Uterus (tissue), 2 donors: ENCODE measurements at regions not wholly inside any gene's neighbourhood (a gene's known extent, or its start where the extent isn't known, plus 50 kb on each side); places are given as distances from the start of the nearest gene placed in this dataset.

Experiments
- POLR2A ChIP-seq, 2 donors: fragments of 450-650 bp; IDR thresholded peaks; one replicate each; pipeline ENCODE4 v1.6.1; 2016; ENCODE audit warnings: antibody characterized with exemption in 2 of 2, mild to moderate bottlenecking in 1 of 2, moderate library complexity in 1 of 2
- TF ChIP-seq, protein P1 (sequence below), 4 experiments: fragments of 200-600 bp in 2 of 4; fragments of 450-650 bp in 2 of 4; sonication (generic) in 2 of 4; IDR thresholded peaks; one replicate each; pipeline ENCODE4 v1.5.1; 2016 to 2019; ENCODE audit warnings: antibody characterized with exemption in 4 of 4, mild to moderate bottlenecking in 2 of 4, moderate library complexity in 1 of 4

DNA sequence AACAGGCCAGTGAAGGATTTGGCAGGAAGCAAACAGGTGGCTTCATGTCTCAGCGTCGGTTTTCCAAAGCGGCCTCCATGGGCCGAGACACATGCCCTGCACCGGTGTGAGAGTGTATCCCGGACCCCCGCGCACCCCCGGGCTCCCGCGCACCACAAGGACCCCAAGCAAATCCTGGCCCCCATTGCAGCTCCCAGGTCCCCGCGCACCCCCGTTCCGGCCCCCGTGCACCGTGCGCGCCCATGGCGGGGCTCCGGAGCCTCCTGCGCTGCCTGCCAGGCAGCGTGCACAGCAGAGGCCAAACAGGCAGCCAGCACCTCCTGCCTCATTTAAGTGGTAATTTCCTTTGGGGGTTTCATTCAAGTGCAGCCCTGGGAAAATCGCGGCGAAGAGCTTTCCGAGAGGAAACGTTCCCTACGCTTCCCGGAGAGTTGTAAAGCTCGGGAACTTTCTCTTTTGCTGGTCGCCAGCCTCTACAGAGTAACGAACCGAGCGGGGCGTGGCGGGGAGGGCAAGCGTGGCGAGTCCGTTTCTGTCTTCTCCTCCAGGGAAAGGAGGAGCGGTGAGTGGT is 145.5 kb upstream of the SLC24A2 start:
- TF ChIP-seq POLR2A (IDR thresholded peaks at IDR 0.05) = no peak
- TF ChIP-seq, protein P1, sequence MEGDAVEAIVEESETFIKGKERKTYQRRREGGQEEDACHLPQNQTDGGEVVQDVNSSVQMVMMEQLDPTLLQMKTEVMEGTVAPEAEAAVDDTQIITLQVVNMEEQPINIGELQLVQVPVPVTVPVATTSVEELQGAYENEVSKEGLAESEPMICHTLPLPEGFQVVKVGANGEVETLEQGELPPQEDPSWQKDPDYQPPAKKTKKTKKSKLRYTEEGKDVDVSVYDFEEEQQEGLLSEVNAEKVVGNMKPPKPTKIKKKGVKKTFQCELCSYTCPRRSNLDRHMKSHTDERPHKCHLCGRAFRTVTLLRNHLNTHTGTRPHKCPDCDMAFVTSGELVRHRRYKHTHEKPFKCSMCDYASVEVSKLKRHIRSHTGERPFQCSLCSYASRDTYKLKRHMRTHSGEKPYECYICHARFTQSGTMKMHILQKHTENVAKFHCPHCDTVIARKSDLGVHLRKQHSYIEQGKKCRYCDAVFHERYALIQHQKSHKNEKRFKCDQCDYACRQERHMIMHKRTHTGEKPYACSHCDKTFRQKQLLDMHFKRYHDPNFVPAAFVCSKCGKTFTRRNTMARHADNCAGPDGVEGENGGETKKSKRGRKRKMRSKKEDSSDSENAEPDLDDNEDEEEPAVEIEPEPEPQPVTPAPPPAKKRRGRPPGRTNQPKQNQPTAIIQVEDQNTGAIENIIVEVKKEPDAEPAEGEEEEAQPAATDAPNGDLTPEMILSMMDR (IDR thresholded peaks at IDR 0.05) = no peak
